ENCODE measurements at regions not wholly inside any gene's neighbourhood (a gene's known extent, or its start where the extent isn't known, plus 50 kb on each side); places are given as distances from the start of the nearest gene placed in this dataset.
"Not testable (repeated sequence)": the region's sequence is repeated elsewhere in the genome, so short reads cannot be mapped to it uniquely, and the experiment has no call there.

GRCh38 chr22:22810471-22810870 is 77.1 kb upstream of the IGLL5 start:
- DNase-seq: no peak

- DNase-seq: no peak
Observed at GRCh38 chr22:22811016-22812009, 76.3 kb upstream of the IGLL5 start.

- no peak for DNase-seq
Observed at GRCh38 chr22:22812031-22812905, 75.3 kb upstream of the IGLL5 start.

GRCh38 chr22:22813126-22814075 is 74.2 kb upstream of the IGLL5 start:
- no peak for DNase-seq

GRCh38 chr22:22814666-22815396 is 72.8 kb upstream of the IGLL5 start:
- DNase-seq: no peak

GRCh38 chr22:22815397-22816170 is 72.0 kb upstream of the IGLL5 start:
- peak; percentile 62 for DNase-seq

GRCh38 chr22:22816171-22816514 is 71.5 kb upstream of the IGLL5 start:
- DNase-seq: no peak

GRCh38 chr22:22816766-22817410 is 70.7 kb upstream of the IGLL5 start:
- no peak for DNase-seq

GRCh38 chr22:22817468-22818201 is 70.0 kb upstream of the IGLL5 start:
- DNase-seq: no peak

- no peak for DNase-seq
Observed at GRCh38 chr22:22818202-22818538, 69.4 kb upstream of the IGLL5 start.

- DNase-seq: no peak
Observed at GRCh38 chr22:22818861-22819855, 68.5 kb upstream of the IGLL5 start.

GRCh38 chr22:22820076-22820475 is 67.5 kb upstream of the IGLL5 start:
- no peak for DNase-seq

- no peak for DNase-seq
Observed at GRCh38 chr22:22820626-22821025, 67.0 kb upstream of the IGLL5 start.

GRCh38 chr22:22821340-22821739 is 66.3 kb upstream of the IGLL5 start:
- DNase-seq: no peak

GRCh38 chr22:22822106-22822505 is 65.5 kb upstream of the IGLL5 start:
- no peak for DNase-seq

- not testable (repeated sequence) for DNase-seq
Observed at GRCh38 chr22:22822553-22822952, 65.1 kb upstream of the IGLL5 start.

GRCh38 chr22:22823131-22823810 is 64.3 kb upstream of the IGLL5 start:
- DNase-seq: peak; percentile 10
